Osteoblast (primary cell): ENCODE measurements at regions not wholly inside any gene's neighbourhood (a gene's known extent, or its start where the extent isn't known, plus 50 kb on each side); places are given as distances from the start of the nearest gene placed in this dataset.
"Not testable (repeated sequence)": the region's sequence is repeated elsewhere in the genome, so short reads cannot be mapped to it uniquely, and the experiment has no call there.

Source experiments
- DNase-seq: peaks from one replicate; pipeline ENCODE4 v3.0.0; 2011; ENCODE audit warnings: low spot score, mixed read lengths; ENCODE audit not compliant: insufficient read length; ENCODE audit errors: missing footprints
- H2AFZ ChIP-seq: 2 replicates; pipeline ENCODE4 v1.6.0; 2011; ENCODE audit warnings: mild to moderate bottlenecking, low read length
- H3K27ac ChIP-seq: 2 replicates; pipeline ENCODE4 v1.5.1; 2011; ENCODE audit warnings: mild to moderate bottlenecking, low read depth, low read length, moderate library complexity
- H3K27me3 ChIP-seq: 2 replicates; pipeline ENCODE4 v1.6.0; 2012; ENCODE audit warnings: mild to moderate bottlenecking, control low read depth, inconsistent platforms, low read length, moderate library complexity; ENCODE audit not compliant: insufficient read depth
- H3K36me3 ChIP-seq: 2 replicates; pipeline ENCODE4 v1.5.1; 2011; ENCODE audit warnings: mild to moderate bottlenecking, low read length, control low read depth, moderate library complexity; ENCODE audit not compliant: insufficient read depth
- H3K4me1 ChIP-seq: 2 replicates; pipeline ENCODE4 v1.5.1; 2011; ENCODE audit warnings: mild to moderate bottlenecking, low read length, control low read depth, moderate library complexity; ENCODE audit not compliant: insufficient read depth
- H3K4me2 ChIP-seq: 2 replicates; pipeline ENCODE4 v1.6.0; 2011; ENCODE audit warnings: mild to moderate bottlenecking, low read length; ENCODE audit not compliant: insufficient read depth
- H3K4me3 ChIP-seq: fragments of 200-600 bp; sonication (generic); 3 replicates; pipeline ENCODE4 v1.5.1; 2012; ENCODE audit warnings: mild to moderate bottlenecking, low read length, inconsistent platforms; ENCODE audit not compliant: insufficient read depth
- H3K79me2 ChIP-seq: 2 replicates; pipeline ENCODE4 v1.6.0; 2012; ENCODE audit warnings: mild to moderate bottlenecking, low read length, control low read depth, inconsistent platforms; ENCODE audit not compliant: insufficient read depth
- H3K9me3 ChIP-seq: 2 replicates; pipeline ENCODE4 v1.5.1; 2011; ENCODE audit warnings: low read depth, low read length, control low read depth
- H4K20me1 ChIP-seq: 2 replicates; pipeline ENCODE4 v1.6.0; 2012; ENCODE audit warnings: mild to moderate bottlenecking, low read length, control low read depth; ENCODE audit not compliant: insufficient read depth
- TF ChIP-seq, protein P1 (sequence below): IDR thresholded peaks from 2 replicates; pipeline ENCODE4 v1.5.1; 2011; ENCODE audit warnings: mild to moderate bottlenecking, low read depth, low read length, moderate library complexity; ENCODE audit errors: extremely low read depth

DNA sequence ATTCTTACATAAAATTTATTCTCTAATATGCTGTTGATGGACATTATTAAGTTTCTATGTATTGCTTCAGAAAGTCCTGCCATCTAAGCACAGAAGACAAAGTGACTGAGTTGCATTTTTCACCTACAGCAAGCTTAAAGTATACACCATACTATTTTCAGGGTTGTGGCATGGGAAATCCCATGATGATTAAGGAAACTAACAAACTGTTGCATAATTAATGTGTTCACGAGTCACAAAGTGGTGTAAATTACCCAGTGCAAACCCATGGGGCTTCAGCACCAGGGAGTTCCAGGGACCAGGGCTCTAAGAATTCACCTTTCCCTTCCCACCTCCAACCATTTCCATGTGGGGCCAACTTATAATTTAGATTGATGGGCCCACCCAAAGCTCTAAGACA, 81.9 kb upstream of the NR5A2 start:
- Histone ChIP-seq H3K27ac (no peak overlapping the region), H3K79me2 (no peaks in the 10 kb centered on the region), H3K4me2 (no peak overlapping the region), H3K36me3 (no peaks in the 10 kb centered on the region), H3K27me3 (peaks cover 5% of the 10 kb centered on the region), H3K4me1 (no peaks in the 10 kb centered on the region), H4K20me1 (no peaks in the 10 kb centered on the region), H3K4me3 (no peak overlapping the region), H2AFZ (no peak overlapping the region), H3K9me3 (no peaks in the 10 kb centered on the region)
- TF ChIP-seq, protein P1, sequence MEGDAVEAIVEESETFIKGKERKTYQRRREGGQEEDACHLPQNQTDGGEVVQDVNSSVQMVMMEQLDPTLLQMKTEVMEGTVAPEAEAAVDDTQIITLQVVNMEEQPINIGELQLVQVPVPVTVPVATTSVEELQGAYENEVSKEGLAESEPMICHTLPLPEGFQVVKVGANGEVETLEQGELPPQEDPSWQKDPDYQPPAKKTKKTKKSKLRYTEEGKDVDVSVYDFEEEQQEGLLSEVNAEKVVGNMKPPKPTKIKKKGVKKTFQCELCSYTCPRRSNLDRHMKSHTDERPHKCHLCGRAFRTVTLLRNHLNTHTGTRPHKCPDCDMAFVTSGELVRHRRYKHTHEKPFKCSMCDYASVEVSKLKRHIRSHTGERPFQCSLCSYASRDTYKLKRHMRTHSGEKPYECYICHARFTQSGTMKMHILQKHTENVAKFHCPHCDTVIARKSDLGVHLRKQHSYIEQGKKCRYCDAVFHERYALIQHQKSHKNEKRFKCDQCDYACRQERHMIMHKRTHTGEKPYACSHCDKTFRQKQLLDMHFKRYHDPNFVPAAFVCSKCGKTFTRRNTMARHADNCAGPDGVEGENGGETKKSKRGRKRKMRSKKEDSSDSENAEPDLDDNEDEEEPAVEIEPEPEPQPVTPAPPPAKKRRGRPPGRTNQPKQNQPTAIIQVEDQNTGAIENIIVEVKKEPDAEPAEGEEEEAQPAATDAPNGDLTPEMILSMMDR, result no peak
- no peak for DNase-seq

DNA sequence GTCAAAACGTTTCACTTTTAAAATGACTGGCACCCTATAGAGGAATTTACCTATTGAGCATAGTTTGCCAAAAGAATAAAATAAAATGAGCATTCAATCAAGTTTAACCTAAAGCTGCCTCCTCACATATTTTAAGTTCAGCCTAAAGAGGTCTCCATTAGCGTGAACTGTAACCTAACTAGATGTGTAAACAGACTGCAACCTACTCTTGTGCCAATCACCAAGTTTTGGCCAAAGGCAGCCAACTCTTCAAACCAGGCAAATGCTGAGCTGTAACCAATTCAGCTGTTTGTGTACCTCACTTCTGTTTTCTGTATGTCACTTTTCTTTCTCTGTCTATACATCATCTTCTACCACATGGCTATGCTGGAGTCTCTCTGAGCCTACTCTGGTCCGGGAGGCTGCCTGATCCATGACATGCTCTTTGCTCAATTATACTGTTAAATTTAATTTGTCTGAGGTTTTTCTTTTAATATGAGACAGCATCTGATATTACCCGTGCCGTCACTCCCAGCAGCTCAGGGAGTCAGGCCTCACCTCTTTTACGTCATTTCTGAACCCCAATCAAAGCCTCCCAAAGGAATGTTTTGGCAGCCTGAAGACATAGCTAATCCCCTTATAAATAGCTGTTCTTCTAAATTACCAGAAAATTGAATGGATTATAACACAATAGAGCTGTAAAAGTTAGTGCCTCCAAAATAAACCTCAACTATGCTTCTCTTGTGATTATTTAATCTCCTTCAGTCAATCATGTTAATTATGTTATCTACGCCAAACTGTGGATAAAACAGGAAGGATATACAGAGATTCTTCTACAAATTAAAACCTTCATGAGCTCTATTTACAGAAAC, 81.0 kb upstream of the NR5A2 start:
- Histone ChIP-seq H3K4me1 (no peaks in the 10 kb centered on the region), H3K36me3 (no peaks in the 10 kb centered on the region), H3K27ac (no peak overlapping the region), H3K4me3 (no peak overlapping the region), H3K9me3 (no peaks in the 10 kb centered on the region), H2AFZ (no peak overlapping the region), H4K20me1 (no peaks in the 10 kb centered on the region), H3K79me2 (no peaks in the 10 kb centered on the region), H3K27me3 (peaks cover 5% of the 10 kb centered on the region), H3K4me2 (no peak overlapping the region)
- TF ChIP-seq, protein P1, result no peak
- DNase-seq, result no peak

DNA sequence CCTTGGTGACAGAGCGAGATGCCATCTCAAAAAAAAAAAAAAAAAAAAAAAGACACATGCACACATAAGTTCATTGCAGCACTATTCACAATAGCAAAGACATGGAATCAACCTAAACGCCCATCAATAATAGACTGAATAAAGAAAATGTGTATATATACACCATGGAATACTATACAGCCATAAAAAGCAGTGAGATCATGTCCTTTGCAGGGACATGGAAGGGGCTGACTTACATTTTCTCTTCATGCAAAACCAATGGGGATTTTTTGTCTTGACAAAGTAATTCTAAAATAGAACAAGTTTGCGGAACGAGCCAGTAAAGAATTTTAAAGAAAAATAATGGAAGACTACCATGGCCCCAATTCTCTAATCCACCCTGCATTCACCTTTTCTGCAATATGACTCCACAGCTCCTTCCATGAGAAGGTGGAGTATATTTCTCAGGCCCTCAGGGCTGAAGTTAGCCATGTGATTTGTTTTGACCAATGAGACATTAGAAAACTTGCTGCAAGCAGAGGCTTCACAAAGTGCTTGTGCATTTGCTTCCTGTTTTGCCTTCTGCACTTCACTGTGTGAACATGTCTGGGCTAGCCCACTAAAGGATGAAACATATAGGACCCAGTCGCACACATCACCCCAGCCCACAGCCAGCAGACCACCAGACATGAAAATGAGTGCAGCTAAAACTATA, 78.8 kb upstream of the NR5A2 start:
- TF ChIP-seq, protein P1, result no peak
- Histone ChIP-seq H3K79me2 (no peaks in the 10 kb centered on the region), H3K27me3 (peaks cover 5% of the 10 kb centered on the region), H3K9me3 (no peaks in the 10 kb centered on the region), H3K4me3 (no peak overlapping the region), H3K4me1 (no peaks in the 10 kb centered on the region), H2AFZ (peak overlapping the region; percentile 59), H3K36me3 (no peaks in the 10 kb centered on the region), H3K4me2 (no peak overlapping the region), H4K20me1 (no peaks in the 10 kb centered on the region), H3K27ac (no peak overlapping the region)
- DNase-seq, result no peak

GRCh38 chr1:199951005-199951404, 76.5 kb upstream of the NR5A2 start:
- H3K27me3 ChIP-seq, H3K4me3 ChIP-seq, H3K27ac ChIP-seq, H3K9me3 ChIP-seq, H3K4me1 ChIP-seq, H2AFZ ChIP-seq, DNase-seq, H4K20me1 ChIP-seq, H3K4me2 ChIP-seq, H3K79me2 ChIP-seq, H3K36me3 ChIP-seq: not testable (repeated sequence)
